Adrenal gland (tissue), 9 donors: ENCODE measurements at regions not wholly inside any gene's neighbourhood (a gene's known extent, or its start where the extent isn't known, plus 50 kb on each side); places are given as distances from the start of the nearest gene placed in this dataset.

Experiments
- DNase-seq, 7 donors: peaks; one replicate each; pipeline ENCODE4 v3.0.0-alpha.2; 2019 to 2020
- H3K27ac ChIP-seq, 5 donors: fragments of 200-600 bp; sonication (generic) in 4 of 5; 1 replicate in 3 of 5; 2 replicates in 2 of 5; pipeline versions ENCODE4 v1.5.1 to v1.8.0; 2016 to 2020; ENCODE audit warnings: mild to moderate bottlenecking in 1 of 5
- H3K27me3 ChIP-seq: fragments of 200-600 bp; 2 replicates; pipeline ENCODE4 v1.8.0; 2021
- H3K36me3 ChIP-seq, 2 donors: fragments of 200-600 bp; replicated peaks in 1 of 2; 1 replicate in 1 of 2; 2 replicates in 1 of 2; pipeline versions ENCODE4 v1.5.1 to v1.8.0; 2018 to 2022
- H3K4me1 ChIP-seq, 2 donors: fragments of 200-600 bp; replicated peaks in 1 of 2; 1 replicate in 1 of 2; 2 replicates in 1 of 2; pipeline versions ENCODE4 v1.5.1 to v1.8.0; 2018 to 2021
- H3K4me3 ChIP-seq, 4 donors: fragments of 200-600 bp; sonication (generic) in 3 of 4; one replicate each; pipeline ENCODE4 v1.5.1; 2016 to 2018
- H3K9me3 ChIP-seq, 3 donors: fragments of 200-600 bp; sonication (generic) in 1 of 3; replicated peaks in 1 of 3; 1 replicate in 2 of 3; 2 replicates in 1 of 3; pipeline versions ENCODE4 v1.5.1 to v1.8.0; 2016 to 2021
- POLR2A ChIP-seq, 2 donors: fragments of 450-650 bp; IDR thresholded peaks; one replicate each; pipeline ENCODE4 v1.6.1; 2017; ENCODE audit warnings: antibody characterized with exemption in 2 of 2, mild to moderate bottlenecking in 2 of 2, moderate library complexity in 1 of 2
- WGBS, 4 donors: extraction: QIAGEN DNeasy Blood & Tissue Kit in 2 of 4; methylation state at CpG; one replicate each; pipeline versions ENCODE4 v1.1.5 to v1.1.7; 2013 to 2017; 5-methylcytosine and 5-hydroxymethylcytosine counted together
- intact Hi-C, 2 donors: fragments of 100-400 bp; cut with DNase I; formaldehyde crosslinking; loops; one replicate each; pipeline versions ENCODE4 v1.14.1 to v1.15.0; 2022 to 2023
- TF ChIP-seq, protein P1 (sequence below), 6 experiments: fragments of 450-650 bp in 4 of 6; fragments of 200-600 bp in 2 of 6; sonication (generic) in 1 of 6; IDR thresholded peaks; 1 replicate in 5 of 6; 2 replicates in 1 of 6; pipeline versions ENCODE4 v1.5.1 to v1.8.0; 2016 to 2021; ENCODE audit warnings: antibody characterized with exemption in 6 of 6, mild to moderate bottlenecking in 2 of 6, moderate library complexity in 1 of 6
- donor health status: healthy with polysubstance abuse.
- donor health status: Bipolar disorder and iron deficiency.
- donor health status: DM: yes; HTN: yes; CAD: no.
- donor health status: DM: no; HTN: no; CAD: no.
- donor health status: DM: no; HTN: no; CAD: no.

DNA sequence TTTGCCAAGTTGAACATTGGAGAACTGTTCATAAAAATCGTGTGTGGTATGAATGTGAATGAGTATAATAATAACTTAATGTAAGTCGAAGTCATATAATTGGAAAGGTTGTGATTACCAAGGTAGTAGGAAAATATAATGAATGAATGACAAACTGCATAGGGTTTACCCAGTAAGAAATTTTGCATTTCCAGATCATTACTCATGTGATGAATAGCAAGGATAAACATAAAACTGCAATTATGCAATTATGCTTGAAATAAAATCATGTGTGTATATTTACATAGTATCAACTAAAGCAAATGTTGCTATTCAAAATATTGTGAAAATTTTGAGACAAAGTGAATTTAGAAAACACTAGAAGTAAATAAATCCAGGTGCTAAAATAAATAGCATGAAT lies 1108.7 kb upstream of the TMEFF2 start:
- no peaks in the 10 kb centered on the region for H3K4me1 ChIP-seq
- no peaks in the 10 kb centered on the region for H3K27me3 ChIP-seq
- intact Hi-C loops: no loop called here
- no peak overlapping the region for H3K4me3 ChIP-seq
- WGBS, 4 donors: 55 to 78% (median 72%) methylated on average over 2 of the region's 2 CpGs
- no peaks in the 10 kb centered on the region for H3K36me3 ChIP-seq
- no peak for DNase-seq
- no peaks in the 10 kb centered on the region for H3K9me3 ChIP-seq
- H3K27ac ChIP-seq: no peak overlapping the region
- no peak for TF ChIP-seq POLR2A (IDR thresholded peaks at IDR 0.05)
- TF ChIP-seq, protein P1, sequence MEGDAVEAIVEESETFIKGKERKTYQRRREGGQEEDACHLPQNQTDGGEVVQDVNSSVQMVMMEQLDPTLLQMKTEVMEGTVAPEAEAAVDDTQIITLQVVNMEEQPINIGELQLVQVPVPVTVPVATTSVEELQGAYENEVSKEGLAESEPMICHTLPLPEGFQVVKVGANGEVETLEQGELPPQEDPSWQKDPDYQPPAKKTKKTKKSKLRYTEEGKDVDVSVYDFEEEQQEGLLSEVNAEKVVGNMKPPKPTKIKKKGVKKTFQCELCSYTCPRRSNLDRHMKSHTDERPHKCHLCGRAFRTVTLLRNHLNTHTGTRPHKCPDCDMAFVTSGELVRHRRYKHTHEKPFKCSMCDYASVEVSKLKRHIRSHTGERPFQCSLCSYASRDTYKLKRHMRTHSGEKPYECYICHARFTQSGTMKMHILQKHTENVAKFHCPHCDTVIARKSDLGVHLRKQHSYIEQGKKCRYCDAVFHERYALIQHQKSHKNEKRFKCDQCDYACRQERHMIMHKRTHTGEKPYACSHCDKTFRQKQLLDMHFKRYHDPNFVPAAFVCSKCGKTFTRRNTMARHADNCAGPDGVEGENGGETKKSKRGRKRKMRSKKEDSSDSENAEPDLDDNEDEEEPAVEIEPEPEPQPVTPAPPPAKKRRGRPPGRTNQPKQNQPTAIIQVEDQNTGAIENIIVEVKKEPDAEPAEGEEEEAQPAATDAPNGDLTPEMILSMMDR (IDR thresholded peaks at IDR 0.05): no peak

DNA sequence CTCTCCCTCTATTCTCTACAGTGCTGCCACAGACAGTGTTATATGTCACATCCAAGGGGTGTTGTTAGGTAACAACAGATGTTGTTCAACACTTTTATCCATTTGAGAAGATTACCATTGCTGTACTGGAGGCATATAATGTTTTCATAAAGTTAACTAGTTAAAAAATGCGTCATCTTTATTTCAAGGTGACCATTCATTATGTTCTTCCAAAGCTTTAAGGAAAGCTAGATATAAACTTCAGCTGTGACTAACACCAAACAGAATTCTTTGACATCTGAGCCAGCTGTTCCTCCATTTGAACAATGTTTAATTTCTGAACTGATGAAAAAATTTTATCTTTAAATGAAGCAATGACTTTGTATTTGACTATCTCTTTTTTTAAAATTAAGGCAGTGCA lies 1099.6 kb upstream of the TMEFF2 start:
- Histone ChIP-seq H3K27me3 (no peaks in the 10 kb centered on the region), H3K27ac (no peak overlapping the region), H3K36me3 (no peaks in the 10 kb centered on the region), H3K4me1 (no peaks in the 10 kb centered on the region), H3K9me3 (no peaks in the 10 kb centered on the region), H3K4me3 (no peak overlapping the region)
- intact Hi-C loops: no loop called here
- WGBS, 4 donors: 50 to 63% (median 53%) methylated on average over 1 of the region's 1 CpG
- no peak for TF ChIP-seq POLR2A (IDR thresholded peaks at IDR 0.05)
- TF ChIP-seq, protein P1 (IDR thresholded peaks at IDR 0.05): no peak
- no peak for DNase-seq

DNA sequence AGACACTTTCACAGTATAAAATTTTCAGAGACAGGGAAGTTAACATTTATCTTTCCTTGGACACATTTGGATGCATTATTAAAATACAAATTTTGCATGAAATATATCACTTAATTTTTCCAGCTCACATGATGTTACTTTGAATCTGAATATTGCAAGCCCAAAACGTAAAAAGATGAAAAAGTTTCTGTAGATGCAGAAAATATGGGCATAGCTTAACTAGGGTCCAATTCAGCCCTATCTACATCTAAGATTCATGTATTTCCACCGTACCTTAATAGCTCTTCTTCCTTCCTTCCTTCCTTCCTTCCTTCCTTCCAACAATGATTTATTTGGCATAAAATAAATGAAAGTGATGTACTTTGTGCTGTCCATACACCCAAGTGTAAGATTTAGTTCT lies 1084.6 kb upstream of the TMEFF2 start:
- H3K4me3 ChIP-seq: no peak overlapping the region
- no peak for TF ChIP-seq POLR2A (IDR thresholded peaks at IDR 0.05)
- TF ChIP-seq, protein P1 (IDR thresholded peaks at IDR 0.05): no peak
- no peak overlapping the region for H3K27ac ChIP-seq
- no peaks in the 10 kb centered on the region for H3K9me3 ChIP-seq
- H3K4me1 ChIP-seq: no peaks in the 10 kb centered on the region
- no peaks in the 10 kb centered on the region for H3K36me3 ChIP-seq
- WGBS, 4 donors: 60 to 78% (median 64%) methylated on average over 2 of the region's 2 CpGs
- no peaks in the 10 kb centered on the region for H3K27me3 ChIP-seq
- no peak for DNase-seq
- intact Hi-C loops: no loop called here

DNA sequence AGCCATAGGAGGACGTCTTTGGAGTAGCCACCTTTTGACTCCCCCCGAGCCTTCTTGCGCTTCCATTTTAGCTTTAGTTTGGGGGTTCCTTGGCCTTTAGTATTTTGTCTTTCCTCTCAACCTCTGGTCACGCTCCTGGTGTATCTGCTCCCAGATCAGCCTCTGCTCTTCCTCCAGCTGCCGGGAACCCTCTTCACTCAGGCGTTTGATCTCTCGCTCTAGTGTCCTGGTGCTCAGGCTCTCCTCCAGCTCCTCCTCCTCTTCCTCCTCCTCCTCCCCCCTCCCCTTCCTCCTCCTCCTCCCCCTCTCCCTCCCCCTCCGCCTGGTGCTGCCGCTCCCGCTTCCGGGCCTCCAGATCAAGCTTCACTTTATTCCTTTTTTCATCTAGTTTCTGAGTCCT lies 1082.3 kb upstream of the TMEFF2 start:
- H3K36me3 ChIP-seq: no peaks in the 10 kb centered on the region
- no peaks in the 10 kb centered on the region for H3K4me1 ChIP-seq
- no peaks in the 10 kb centered on the region for H3K27me3 ChIP-seq
- TF ChIP-seq POLR2A (IDR thresholded peaks at IDR 0.05): no peak
- TF ChIP-seq, protein P1 (IDR thresholded peaks at IDR 0.05): no peak
- no peaks in the 10 kb centered on the region for H3K9me3 ChIP-seq
- intact Hi-C loops: no loop called here
- H3K27ac ChIP-seq: no peak overlapping the region
- 73 to 76% (median 75%) methylated on average over 11 of the region's 11 CpGs for WGBS, 4 donors
- no peak for DNase-seq
- H3K4me3 ChIP-seq: no peak overlapping the region
